HG02870 (cell line): ENCODE measurements at regions not wholly inside any gene's neighbourhood (a gene's known extent, or its start where the extent isn't known, plus 50 kb on each side); places are given as distances from the start of the nearest gene placed in this dataset.
"Not testable (repeated sequence)": the region's sequence is repeated elsewhere in the genome, so short reads cannot be mapped to it uniquely, and the experiment has no call there.

Experiments
- ATAC-seq: cut with Tn5 transposase; IDR thresholded peaks from one replicate; pipeline ENCODE4 v1.9.1; 2021; ENCODE audit warnings: mild to moderate bottlenecking, moderate library complexity; ENCODE audit not compliant: unreplicated experiment

DNA sequence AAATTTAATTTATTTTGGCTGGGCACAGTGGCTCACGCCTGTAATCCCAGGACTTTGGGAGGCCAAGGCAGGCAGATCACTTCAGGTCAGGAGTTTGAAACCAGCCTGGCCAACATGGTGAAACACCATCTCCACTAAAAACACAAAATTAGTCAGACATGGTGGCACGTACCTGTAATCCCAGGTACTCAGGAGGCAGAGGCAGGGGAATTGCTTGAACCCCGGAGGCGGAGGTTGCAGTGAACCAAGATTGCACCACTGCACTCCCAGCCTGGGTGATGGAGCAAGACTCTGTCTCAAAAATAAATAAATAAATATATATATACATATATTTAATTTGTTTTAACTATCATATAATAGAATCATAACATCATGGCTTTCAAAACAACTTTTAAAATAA, 482.1 kb upstream of the AUTS2 start:
- not testable (repeated sequence) for ATAC-seq

DNA sequence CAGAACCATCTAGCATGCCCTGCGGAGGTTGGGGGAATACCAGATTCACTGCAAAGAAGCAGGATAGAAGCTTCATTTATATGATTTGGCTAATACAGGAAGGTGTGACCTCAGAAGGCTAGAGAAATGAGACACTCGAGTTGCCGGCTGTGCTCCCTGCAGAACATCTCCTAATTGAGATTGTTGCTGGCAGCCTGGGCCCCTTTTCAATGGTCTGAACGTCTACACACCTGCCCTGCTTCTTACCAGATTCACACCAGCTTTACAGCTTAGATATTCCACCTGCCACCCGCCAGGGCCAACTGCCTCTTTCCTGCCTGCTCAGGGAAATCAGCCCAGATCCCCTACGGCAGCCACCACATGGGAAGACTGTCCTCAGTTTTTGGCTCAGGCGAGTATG, 475.3 kb upstream of the AUTS2 start:
- ATAC-seq = no peak

DNA sequence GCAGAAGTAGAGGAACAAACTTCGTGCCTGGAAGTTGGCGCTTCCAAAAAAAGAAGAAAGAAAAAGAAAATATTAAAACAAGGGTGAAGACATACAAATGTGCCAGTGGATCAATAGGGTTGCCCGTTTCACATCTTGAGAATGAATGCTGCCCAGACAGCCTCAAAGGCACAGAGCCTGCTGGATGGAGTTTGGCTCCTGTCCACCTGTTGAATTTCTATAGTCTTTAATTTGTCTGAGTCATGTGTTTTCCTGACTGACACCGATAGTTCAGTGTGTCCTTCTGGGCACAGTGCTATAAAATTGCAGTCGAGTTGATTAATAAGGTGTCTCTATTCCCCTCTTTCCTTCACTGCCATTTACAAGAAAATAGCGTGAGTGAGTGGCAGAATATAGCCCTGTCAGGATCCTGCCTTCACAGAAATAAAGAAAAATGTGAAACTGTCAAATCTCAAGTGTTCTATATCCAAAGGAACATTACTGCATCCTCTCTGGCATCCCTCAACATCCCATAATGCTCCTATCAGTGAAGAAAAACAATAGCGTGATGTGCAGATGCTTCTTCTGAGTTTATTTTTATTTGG, 471.3 kb upstream of the AUTS2 start:
- no peak for ATAC-seq

DNA sequence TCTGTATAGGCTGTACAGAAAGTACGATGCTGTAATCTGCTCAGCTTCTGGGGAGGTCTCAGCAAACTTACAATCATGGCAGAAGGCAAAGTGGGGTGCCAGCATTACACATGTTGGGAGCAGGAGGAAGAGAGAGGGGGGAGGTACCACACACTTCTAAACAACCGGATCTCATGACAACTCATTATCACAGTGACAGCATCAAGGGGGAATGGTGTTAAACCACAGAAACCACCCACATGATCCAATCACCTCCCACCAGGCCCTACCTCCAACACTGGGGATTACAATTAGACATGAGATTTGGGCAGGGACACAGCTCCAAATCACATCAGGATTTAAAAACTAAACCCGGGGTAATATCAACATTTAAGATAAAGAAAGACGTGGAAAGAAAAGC, 468.8 kb upstream of the AUTS2 start:
- no peak for ATAC-seq

DNA sequence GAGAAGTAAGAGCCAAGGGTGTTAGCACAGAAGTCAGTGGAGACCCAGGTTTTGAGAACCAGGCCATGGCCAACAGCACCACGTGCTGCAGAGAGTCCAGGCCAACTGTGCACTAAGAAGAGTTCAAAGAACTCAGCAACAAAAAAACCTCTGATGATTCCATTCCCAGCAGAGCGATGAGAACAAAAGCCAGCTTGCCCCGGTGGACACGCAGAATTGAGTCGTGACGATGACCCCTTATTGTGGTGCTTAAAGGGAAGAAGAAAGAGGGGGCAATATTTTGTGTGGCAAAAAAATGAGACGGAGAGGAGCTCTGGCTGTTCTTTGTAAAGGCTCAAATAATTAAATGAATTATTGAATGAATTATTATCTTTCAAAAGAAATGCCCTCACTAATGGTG, 468.3 kb upstream of the AUTS2 start:
- no peak for ATAC-seq

DNA sequence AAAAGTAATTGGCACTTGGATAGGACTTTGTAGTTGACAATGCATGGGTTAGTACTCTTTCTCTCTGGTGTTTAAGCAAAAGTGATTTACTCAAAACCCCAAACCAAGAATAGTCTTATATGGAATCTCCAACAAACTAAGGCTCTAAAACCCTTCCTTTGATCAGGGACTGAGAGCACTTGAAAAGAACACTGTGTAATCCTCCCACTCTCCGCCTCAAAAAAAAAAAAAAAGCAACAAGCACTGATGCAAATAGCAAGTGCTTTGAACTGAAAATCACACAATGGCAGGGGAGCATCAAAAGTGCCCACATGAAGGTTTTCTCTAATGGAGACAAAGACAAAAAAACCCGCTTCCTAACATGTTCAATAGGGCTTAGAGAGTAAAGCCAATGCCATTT, 467.9 kb upstream of the AUTS2 start:
- ATAC-seq = no peak

DNA sequence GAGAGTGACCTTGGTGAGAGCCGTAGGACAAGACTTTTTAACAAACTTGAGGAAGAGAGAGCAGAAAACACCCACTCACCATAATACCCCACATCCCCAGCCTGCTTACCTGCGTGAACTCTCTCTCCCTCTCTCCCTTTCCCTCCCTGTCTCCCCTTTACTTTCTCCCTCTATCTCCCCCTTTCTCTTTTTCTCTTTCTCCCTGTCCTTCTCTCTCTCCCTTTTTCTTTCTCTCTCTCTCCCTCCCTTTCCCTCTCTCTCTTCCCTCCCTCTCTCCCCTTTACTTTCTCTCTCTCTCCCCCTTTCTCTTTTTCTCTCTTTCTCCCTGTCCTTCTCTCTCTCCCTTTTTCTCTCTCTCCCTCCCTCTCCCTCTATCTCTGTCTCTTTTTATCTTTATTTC, 464.0 kb upstream of the AUTS2 start:
- ATAC-seq = no peak

DNA sequence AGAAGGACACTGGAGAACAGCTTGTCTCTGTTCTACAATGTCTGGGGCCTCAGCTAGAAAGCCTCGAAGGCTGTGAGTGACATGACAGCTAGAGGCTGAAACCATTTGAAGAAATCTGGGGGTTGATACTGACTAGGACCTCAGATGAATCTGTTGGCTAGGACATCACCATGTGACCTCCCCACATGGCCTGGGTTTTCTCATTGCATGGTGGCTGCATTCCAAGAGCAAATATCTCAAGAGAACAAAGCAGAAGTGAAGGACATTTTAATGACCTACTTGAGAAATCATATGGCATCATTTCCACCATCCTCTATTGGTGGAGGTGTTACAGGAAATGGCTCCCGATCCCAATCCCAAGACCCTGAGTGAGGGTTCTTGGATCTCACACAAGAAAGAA, 450.6 kb upstream of the AUTS2 start:
- ATAC-seq = no peak

DNA sequence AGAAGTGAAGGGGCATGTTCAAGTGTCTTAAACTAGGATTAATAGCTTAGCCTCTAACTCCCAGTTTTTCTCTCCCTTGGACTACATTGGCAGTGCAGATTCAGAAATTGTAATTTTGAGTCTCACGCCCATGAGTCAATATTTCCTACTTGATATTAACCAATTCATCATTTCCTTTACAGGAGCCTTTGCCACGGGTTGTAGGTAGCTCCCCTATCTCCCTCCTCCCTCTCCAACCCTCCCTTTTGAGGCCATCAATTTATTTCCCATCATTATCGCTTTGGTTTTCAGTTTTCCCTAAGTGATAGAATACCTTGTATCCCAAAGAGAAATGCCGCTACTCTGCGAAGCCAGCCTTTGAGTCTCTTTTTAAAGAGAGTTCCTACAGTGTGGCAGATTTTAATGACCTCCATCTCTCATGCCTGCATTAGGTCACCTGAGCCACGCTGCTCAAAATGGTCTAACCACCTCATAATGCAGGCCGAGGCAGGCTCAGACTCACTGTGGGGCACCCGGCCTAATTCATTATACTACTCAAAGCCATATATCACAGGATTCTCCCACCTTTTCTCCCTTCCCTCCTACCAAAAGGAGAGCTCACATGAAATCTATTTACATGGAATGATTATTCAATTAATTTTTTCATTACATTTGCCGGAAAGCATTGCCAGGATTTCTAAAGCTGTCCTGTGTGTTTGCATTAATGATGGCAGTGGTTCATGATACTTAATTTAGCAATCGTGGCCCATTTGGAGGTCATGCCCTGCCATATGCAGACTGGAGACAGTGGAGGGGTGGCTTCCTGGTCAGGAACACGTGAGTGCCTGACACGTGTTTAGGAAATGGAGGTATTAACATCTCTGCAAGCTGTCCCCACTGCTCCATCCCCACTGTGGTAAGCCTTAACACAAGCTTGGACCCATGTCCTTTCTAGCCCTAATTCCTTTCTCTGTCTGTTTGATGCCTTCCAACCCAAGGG, 448.2 kb upstream of the AUTS2 start:
- ATAC-seq = no peak

DNA sequence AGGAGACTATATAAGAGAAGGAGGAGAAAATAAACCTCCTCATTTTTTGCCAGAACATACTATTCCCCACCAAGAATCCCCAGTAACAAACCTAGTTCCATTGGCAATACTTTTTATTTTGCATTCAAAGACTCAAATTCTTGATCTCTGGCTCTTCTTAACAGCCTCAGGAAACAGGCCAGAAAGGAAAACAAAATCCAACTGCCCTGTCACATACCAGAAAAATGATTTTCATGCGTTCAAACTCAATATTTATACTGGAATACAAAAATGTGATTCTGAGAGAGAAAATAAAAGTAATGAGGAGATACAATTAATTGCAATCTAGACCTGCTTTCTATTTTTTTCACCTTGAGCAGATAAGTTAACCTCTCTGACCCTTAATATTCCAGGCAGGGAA, 435.9 kb upstream of the AUTS2 start:
- ATAC-seq = no peak

DNA sequence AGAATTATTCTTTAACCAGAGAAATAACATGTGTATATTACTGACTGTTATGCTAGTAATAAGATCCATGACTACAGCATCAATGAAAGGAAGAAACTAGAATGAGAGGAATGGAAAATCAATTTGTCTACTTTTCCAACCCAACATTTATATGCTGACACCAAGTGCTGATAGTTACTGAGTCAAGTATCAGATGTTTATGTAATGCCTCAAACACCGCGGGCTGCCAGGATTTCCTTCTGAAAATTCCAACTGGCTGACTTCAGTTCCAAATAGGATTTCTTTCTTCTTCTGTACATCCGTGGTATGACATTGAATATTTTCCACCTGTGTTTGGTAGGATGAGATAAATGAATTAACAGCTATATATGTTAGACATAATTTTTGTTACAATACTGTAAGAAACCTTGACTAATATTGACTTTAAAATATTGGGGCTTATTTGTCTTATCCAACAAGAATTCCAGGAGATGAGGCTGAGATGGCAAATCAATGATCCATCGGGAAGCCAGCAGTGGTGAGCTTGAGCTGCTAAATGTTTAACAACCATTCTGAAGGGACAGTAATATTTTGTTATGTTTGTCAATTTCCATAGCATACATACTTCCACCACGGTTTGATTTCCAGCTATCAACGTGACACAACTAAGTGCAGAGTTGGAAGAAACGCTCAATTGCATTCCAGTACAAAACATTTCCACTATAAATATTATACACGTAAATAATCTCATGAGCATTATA, 435.2 kb upstream of the AUTS2 start:
- ATAC-seq = no peak

DNA sequence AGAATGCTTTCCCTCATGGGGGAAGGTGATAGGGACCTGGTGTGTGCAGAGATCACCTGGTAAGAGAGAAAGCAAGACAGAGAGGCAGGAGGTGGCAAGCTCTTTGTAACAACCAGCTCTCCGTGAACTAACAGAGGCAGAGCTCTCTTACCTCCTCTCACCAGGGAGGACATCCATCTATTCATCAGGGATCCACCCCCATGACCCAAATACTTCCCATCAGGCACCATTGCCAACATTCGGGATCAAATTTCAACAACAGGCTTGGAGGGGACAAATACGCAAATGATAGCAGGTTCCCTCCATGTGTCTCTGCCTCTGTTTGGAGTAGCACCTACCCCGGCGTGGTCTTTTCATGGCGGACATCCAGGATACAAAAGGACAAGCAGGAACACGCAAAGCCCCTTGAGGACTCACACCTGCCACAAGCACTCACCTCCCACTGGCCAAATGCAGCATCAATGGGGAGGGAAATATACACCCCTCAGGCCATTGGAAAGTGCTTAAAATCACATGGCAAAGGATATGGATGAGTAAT, 431.2 kb upstream of the AUTS2 start:
- ATAC-seq = no peak

DNA sequence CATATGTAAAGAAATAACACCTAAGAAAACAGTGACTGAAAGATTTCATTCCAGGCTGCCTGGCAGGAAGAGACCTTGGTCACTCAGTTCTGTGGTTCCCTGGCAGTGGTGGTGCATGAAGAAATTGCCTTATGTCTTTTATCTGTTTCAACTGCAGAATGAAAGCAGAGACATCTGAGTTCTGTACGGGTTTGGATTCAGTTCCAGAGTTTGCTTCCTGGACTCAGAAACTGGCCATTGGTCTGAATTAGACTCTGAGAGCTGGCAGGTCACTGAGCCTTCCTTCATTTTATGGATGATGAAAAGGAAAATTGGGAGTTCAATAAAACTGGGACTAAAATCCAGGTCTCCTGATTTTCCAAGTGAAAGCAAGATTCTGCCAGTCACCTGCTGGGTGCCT, 428.9 kb upstream of the AUTS2 start:
- ATAC-seq = no peak

DNA sequence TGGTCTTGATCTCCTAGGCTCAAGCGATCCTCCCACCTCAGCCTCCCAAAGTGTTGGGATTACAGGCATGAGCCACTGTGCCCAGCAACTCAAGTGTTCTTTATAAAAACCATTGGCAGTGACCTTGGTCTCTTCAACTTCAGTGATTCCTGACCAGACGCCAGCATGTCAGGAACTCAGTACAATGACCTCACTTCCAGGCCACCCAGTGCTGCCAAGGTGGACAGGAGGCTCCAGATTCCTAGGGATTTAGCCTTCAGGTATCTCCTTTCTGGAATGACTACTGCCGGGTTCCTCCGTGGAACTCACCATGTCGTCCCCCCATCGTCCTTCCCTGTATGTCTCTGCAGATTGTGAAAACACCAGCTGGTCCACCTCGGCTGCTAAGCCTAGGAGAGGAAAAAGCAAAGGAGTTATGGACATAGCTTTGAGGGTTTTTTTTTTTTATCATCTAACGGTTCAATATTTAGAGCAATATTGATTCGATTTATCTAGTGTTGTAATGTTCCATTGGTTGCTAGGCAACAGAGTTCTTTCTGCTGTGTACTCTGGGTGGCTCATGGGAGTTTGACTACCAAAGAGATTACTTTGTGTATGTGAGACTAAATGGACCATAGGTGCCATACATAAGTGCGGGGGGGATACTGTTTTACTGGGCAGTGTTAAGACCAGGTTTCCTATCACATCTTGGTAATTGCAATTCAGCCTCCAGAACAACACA, 425.8 kb upstream of the AUTS2 start:
- ATAC-seq = no peak

DNA sequence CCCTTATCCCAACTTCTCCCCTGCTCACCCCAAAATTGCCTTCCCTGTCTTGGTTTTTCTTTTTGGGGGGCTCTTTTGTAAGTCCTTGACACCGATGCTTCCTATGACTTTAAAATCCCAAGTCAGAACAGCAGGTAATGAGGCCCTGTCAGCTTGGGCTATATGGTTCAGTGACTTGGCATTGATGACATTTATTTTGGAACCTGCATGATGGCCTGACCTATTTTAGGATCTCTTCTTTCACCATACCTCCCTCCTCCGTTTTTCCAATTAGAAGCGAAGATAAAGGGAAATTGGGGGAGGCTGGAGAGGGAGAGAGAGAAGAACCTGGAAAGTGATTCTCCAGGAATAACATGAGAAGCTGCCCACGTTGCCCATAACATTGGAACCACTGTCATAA, 424.9 kb upstream of the AUTS2 start:
- ATAC-seq = no peak

DNA sequence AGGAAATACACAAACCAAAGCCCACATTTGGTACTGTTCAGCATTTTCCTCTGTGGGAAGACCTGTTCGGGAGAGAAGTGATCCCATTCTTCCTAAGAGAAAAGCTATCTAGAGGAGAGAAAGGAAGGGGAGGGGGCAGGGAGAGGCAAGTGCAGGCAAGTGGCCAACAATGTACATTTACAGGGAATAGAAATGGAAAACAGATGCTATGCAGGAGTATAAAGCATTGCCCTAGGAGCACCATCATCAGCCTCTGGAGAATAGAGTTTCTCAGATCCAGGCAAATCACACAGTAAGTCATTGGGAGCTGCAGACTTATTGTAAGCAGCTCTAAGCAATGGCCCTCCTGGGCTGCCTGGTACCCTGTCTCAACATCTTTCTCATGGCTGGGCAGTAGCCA, 424.4 kb upstream of the AUTS2 start:
- ATAC-seq = no peak

DNA sequence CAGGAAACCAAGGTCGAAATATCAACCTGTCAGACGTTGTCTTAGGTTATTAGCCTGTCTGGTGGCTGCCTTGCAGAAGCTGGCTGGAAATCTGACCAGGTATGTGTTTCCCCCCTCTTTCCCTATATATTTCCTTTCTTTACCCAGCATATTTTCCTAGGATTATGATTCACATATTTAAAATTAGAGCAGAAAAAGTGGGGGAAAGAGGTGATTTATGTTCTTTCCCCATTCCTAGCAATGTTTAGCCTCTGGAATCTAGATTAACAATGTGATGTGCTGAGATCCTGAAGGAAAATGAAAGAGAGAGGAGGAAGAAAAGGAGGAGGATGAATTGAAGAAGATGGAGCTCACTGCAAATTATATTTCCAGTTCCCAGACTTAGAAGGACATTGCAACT, 421.4 kb upstream of the AUTS2 start:
- no peak for ATAC-seq

DNA sequence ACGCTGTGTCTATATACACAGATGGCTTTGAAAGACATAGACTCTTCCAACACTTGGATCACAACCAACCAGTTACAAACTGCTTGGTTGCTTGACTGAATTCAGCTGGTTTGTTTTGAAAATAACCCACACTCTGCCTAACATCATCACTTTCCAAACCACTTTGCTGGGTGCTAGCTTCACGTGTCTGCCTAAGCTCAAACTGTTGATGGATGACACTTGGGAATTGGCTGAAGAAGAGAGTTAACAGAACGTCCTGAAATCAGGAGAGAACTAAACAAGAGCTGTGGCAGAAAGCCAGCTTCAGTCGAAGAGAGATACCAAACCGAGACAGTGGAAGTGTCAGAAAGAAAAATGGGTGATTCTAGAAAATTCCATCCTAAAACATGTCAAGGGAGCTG, 420.8 kb upstream of the AUTS2 start:
- ATAC-seq = no peak

DNA sequence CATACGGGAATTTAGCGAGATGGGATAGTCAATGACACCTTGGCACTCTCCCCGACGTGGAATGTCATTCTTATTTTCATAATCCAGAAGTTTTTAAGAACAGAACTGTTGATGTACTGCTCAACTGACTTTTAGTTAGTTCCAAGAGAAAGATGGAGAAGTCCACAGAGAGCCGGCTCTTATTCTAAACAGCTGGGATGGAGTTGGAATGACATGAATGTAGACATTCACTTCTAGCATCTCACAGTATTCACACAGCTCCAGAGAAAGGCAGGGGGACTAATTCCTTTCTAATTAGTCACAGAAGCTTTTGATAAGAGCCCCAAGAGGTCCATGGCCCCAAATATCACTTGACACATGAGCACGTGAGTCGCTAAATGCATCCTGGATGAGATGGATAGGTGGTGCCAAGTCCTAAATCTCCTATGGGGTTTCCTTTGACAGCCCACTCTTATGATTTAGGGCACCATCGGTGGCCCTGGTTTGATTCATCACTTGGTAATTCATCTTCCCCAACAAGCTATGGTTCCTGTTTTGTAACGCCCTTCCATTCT, 420.3 kb upstream of the AUTS2 start:
- ATAC-seq = no peak

DNA sequence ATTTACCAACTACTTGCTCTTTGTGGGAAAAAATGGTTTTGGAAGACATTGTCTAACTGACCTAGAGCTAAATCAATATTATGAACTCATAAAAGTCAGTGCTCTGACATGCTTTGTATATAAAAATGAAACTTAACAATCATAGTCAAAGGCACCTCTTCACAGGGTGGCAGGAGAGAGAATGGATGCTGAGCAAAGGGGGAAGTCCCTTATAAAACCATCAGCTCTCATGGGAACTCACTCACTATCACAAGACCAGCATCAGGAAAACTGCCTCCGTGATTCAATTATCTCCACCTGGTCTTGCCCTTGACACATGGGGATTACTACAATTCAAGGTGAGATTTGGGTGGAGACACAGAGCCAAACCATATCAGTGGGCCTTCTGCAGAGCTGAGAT, 417.6 kb upstream of the AUTS2 start:
- no peak for ATAC-seq
